GM12878 (cell line): ENCODE measurements at regions not wholly inside any gene's neighbourhood (a gene's known extent, or its start where the extent isn't known, plus 50 kb on each side); places are given as distances from the start of the nearest gene placed in this dataset.

Experiments
- ATAC-seq: fragments of 200-7000 bp; cut with Tn5 transposase; 3 replicates; pipeline ENCODE4 v1.9.1; 2020; ENCODE audit warnings: mild to moderate bottlenecking, moderate library complexity
- BruUV-seq: library from RNA; stranded (reverse); fragments of 400-500 nt; replicated peaks from 2 replicates; lab custom pipeline; 2021; lab: Mats Ljungman, UMichigan
- CTCF ChIA-PET: fragments of 300-600 bp; sonication (Branson Sonifier 250); formaldehyde crosslinking; extraction: SDS; loops from one replicate; lab custom pipeline; 2021; ENCODE audit warnings: inconsistent platforms; lab: Yijun Ruan, JAX
- POLR2A ChIA-PET: fragments of 350-600 bp; formaldehyde crosslinking; extraction: SDS; loops from one replicate; lab custom pipeline; 2021; ENCODE audit warnings: inconsistent platforms; lab: Charles Lee
- RAD21 ChIA-PET: fragments of 300-600 bp; sonication (Branson Sonifier 250); formaldehyde crosslinking; loops from one replicate; lab custom pipeline; 2023; ENCODE audit warnings: antibody characterized with exemption; ENCODE audit not compliant: unreplicated experiment; lab: Charles Lee
- SMC1A ChIA-PET: fragments of 300-600 bp; sonication (Branson Sonifier 250); formaldehyde crosslinking; loops from one replicate; lab custom pipeline; 2023; ENCODE audit not compliant: unreplicated experiment, uncharacterized antibody; lab: Charles Lee
- DNase-seq: peaks from one replicate; pipeline ENCODE4 v3.0.0-alpha.2; 2011; ENCODE audit warnings: low read depth, low spot score
- FAIRE-seq: peaks from 3 replicates; lab custom pipeline; 2011; peaks lifted over from hg19 to GRCh38; lab: Jason Lieb, UNC
- H2AFZ ChIP-seq: 2 replicates; pipeline ENCODE4 v1.6.0; 2011; ENCODE audit warnings: low read depth, low read length, control low read depth; ENCODE audit not compliant: control insufficient read depth
- H3K27ac ChIP-seq: 2 replicates; pipeline ENCODE4 v1.5.1; 2011; ENCODE audit warnings: control low read depth; ENCODE audit not compliant: control insufficient read depth, insufficient read depth
- H3K27me3 ChIP-seq, 2 experiments: replicated peaks in 1 of 2; 2 replicates each; pipeline versions ENCODE4 v1.6.0 to v1.6.1; 2011; ENCODE audit warnings: low read length in 1 of 2; ENCODE audit not compliant: control insufficient read depth in 2 of 2, insufficient read depth in 2 of 2
- H3K36me3 ChIP-seq, 2 experiments: 2 replicates each; pipeline ENCODE4 v1.5.1; 2011; ENCODE audit warnings: low read length in 1 of 2; ENCODE audit not compliant: control insufficient read depth in 2 of 2, insufficient read depth in 2 of 2
- H3K4me1 ChIP-seq: 2 replicates; pipeline ENCODE4 v1.6.1; 2011; ENCODE audit warnings: mild to moderate bottlenecking, low read length, moderate library complexity, mixed read lengths; ENCODE audit not compliant: control insufficient read depth, insufficient read depth
- H3K4me2 ChIP-seq: 2 replicates; pipeline ENCODE4 v1.6.0; 2011; ENCODE audit warnings: control low read depth; ENCODE audit not compliant: control insufficient read depth, insufficient read depth
- H3K4me3 ChIP-seq: fragments of 200-600 bp; sonication (generic); 2 replicates; pipeline ENCODE4 v1.5.1; 2016
- H3K79me2 ChIP-seq: 2 replicates; pipeline ENCODE4 v1.6.0; 2011; ENCODE audit warnings: low read length; ENCODE audit not compliant: control insufficient read depth, insufficient read depth
- H3K9ac ChIP-seq: 2 replicates; pipeline ENCODE4 v1.8.0; 2011; ENCODE audit warnings: low read length, control low read depth, mixed read lengths; ENCODE audit not compliant: control insufficient read depth, insufficient read depth
- H3K9me3 ChIP-seq: replicated peaks from 3 replicates; pipeline ENCODE4 v1.5.1; 2011; ENCODE audit warnings: mild to moderate bottlenecking, low read length; ENCODE audit not compliant: control insufficient read depth, insufficient read depth
- H4K20me1 ChIP-seq: 2 replicates; pipeline ENCODE4 v1.6.0; 2011; ENCODE audit not compliant: control insufficient read depth, insufficient read depth
- ATF3 ChIP-seq: IDR thresholded peaks from 2 replicates; pipeline ENCODE4 v1.6.1; 2011; ENCODE audit warnings: low read depth, mild to moderate bottlenecking, low read length, moderate library complexity, borderline replicate concordance; ENCODE audit errors: extremely low read depth
- BCL3 ChIP-seq: IDR thresholded peaks from 2 replicates; pipeline ENCODE4 v1.6.1; 2011; ENCODE audit warnings: borderline replicate concordance, low read depth, mild to moderate bottlenecking, moderate library complexity, low read length; ENCODE audit not compliant: insufficient read depth, poor library complexity, severe bottlenecking
- BCLAF1 ChIP-seq: fragments of 450-650 bp; IDR thresholded peaks from 2 replicates; pipeline ENCODE4 v1.6.1; 2017; ENCODE audit warnings: antibody characterized with exemption, mild to moderate bottlenecking, moderate library complexity
- DPF2 ChIP-seq: fragments of 450-650 bp; IDR thresholded peaks from 2 replicates; pipeline ENCODE4 v1.6.1; 2017; ENCODE audit warnings: mild to moderate bottlenecking
- HCFC1 ChIP-seq: fragments of 150-350 bp; IDR thresholded peaks from 2 replicates; pipeline ENCODE4 v1.6.1; 2014; ENCODE audit warnings: low read length
- MYB ChIP-seq: fragments of 150-350 bp; IDR thresholded peaks from 2 replicates; pipeline ENCODE4 v1.6.1; 2014; ENCODE audit warnings: mild to moderate bottlenecking, low read depth, low read length, borderline replicate concordance
- NFIC ChIP-seq: IDR thresholded peaks from 2 replicates; pipeline ENCODE4 v1.6.1; 2012; ENCODE audit warnings: low read depth, mild to moderate bottlenecking, inconsistent platforms, low read length, moderate library complexity
- NFYA ChIP-seq: IDR thresholded peaks from 2 replicates; pipeline ENCODE4 v1.6.1; 2011; ENCODE audit warnings: low read depth, mild to moderate bottlenecking, low read length, improper control_type of control experiment, borderline replicate concordance
- NR2C1 ChIP-seq: fragments of 450-650 bp; IDR thresholded peaks from 2 replicates; pipeline ENCODE4 v1.6.1; 2017; ENCODE audit warnings: antibody characterized with exemption, mild to moderate bottlenecking, moderate library complexity
- NRF1 ChIP-seq: conservative IDR thresholded peaks from 2 replicates; pipeline ENCODE4 v1.6.1; 2011; ENCODE audit warnings: mild to moderate bottlenecking, low read depth, low read length, improper control_type of control experiment
- PBX3 ChIP-seq: IDR thresholded peaks from 2 replicates; pipeline ENCODE4 v1.6.1; 2011; ENCODE audit warnings: mild to moderate bottlenecking, low read depth, low read length, moderate library complexity; ENCODE audit not compliant: insufficient replicate concordance
- PML ChIP-seq: IDR thresholded peaks from 2 replicates; pipeline ENCODE4 v1.6.1; 2012; ENCODE audit warnings: low read length, inconsistent platforms
- POLR2AphosphoS5 ChIP-seq: IDR thresholded peaks from 2 replicates; pipeline ENCODE4 v1.6.1; 2011; ENCODE audit warnings: mild to moderate bottlenecking, low read length, inconsistent platforms
- RAD51 ChIP-seq: fragments of 450-650 bp; IDR thresholded peaks from 2 replicates; pipeline ENCODE4 v1.6.1; 2016; ENCODE audit warnings: moderate library complexity, mild to moderate bottlenecking, inconsistent platforms
- SP1 ChIP-seq: IDR thresholded peaks from one replicate; pipeline ENCODE4 v1.6.1; 2011; ENCODE audit warnings: low read depth, low read length
- SUZ12 ChIP-seq: fragments of 200-600 bp; sonication (generic); IDR thresholded peaks from one replicate; pipeline ENCODE4 v1.6.1; 2018; ENCODE audit warnings: antibody characterized with exemption, mild to moderate bottlenecking; ENCODE audit not compliant: unreplicated experiment
- TAF1 ChIP-seq: IDR thresholded peaks from 2 replicates; pipeline ENCODE4 v1.6.1; 2011; ENCODE audit warnings: mild to moderate bottlenecking, low read depth, low read length, borderline replicate concordance
- TCF7 ChIP-seq: IDR thresholded peaks from 2 replicates; pipeline ENCODE4 v1.6.1; 2014; ENCODE audit warnings: antibody characterized with exemption, borderline replicate concordance
- ZNF274 ChIP-seq: IDR thresholded peaks from one replicate; pipeline ENCODE4 v1.8.0; 2011; ENCODE audit not compliant: insufficient read length, insufficient read depth
- ZSCAN29 ChIP-seq: fragments of 450-650 bp; IDR thresholded peaks from 2 replicates; pipeline ENCODE4 v1.6.1; 2017; ENCODE audit warnings: mild to moderate bottlenecking, moderate library complexity
- WGBS: methylation state at CpG from one replicate; pipeline ENCODE4 v1.1.6; 2016; ENCODE audit warnings: low lambda C conversion rate; ENCODE audit not compliant: insufficient replicate concordance, insufficient coverage; ENCODE audit errors: missing lambda C conversion rate; 5-methylcytosine and 5-hydroxymethylcytosine counted together
- in situ Hi-C: fragments of 300-500 bp; cut with MboI; formaldehyde crosslinking; loops from 9 replicates; pipeline ENCODE4 v1.14.3; 2018; ENCODE audit warnings: mixed read lengths
- intact Hi-C: fragments of 100-400 bp; cut with micrococcal nuclease; formaldehyde crosslinking; loops from one replicate; pipeline ENCODE4 v1.14.2; 2022; ENCODE audit not compliant: unreplicated experiment

- ChIA-PET SMC1A (no interaction called here), POLR2A (no interaction called here), CTCF (no interaction called here), RAD21 (no interaction called here)
- Histone ChIP-seq H3K4me1 (peaks cover 8% of the 10 kb centered on the region; the same call in 1 of the 2 replicates), H3K4me2 (no peak overlapping the region), H3K79me2 (no peaks in the 10 kb centered on the region), H4K20me1 (no peaks in the 10 kb centered on the region), H3K9ac (no peak overlapping the region), H3K27me3 (no peaks in the 10 kb centered on the region), H3K27ac (peak overlapping the region; percentile 16; the same call in 1 of the 2 replicates), H3K9me3 (no peaks in the 10 kb centered on the region; the same call in 2 of the 3 replicates), H3K4me3 (no peak overlapping the region), H3K36me3 (no peaks in the 10 kb centered on the region), H2AFZ (no peak overlapping the region)
- ATAC-seq = no peak
- no peak for DNase-seq
- BruUV-seq = no TSS peak
- 42% methylated on average over 16 of the region's 16 CpGs for WGBS
- intact Hi-C loops (no loop called here), in situ Hi-C loops (no loop called here)
- no peak for TF ChIP-seq PBX3
- TF ChIP-seq NRF1 = no peak
- TF ChIP-seq TAF1 = no peak
- no peak for TF ChIP-seq TCF7
- no peak for TF ChIP-seq SUZ12
- no peak for TF ChIP-seq PML
- no peak for TF ChIP-seq DPF2
- TF ChIP-seq POLR2AphosphoS5 = no peak
- no peak for TF ChIP-seq MYB
- TF ChIP-seq SP1 = no peak
- TF ChIP-seq ATF3 = no peak
- TF ChIP-seq BCL3 = no peak
- no peak for TF ChIP-seq ZSCAN29
- no peak for TF ChIP-seq RAD51
- no peak for TF ChIP-seq BCLAF1
- TF ChIP-seq ZNF274 = no peak
- no peak for TF ChIP-seq NR2C1
- no peak for TF ChIP-seq HCFC1
- TF ChIP-seq NFYA = no peak
- no peak for TF ChIP-seq NFIC
- FAIRE-seq = no peak
Observed at GRCh38 chr2:879540-879939, 71.1 kb upstream of the SNTG2 start.
